H1 (cell line): ENCODE measurements at regions not wholly inside any gene's neighbourhood (a gene's known extent, or its start where the extent isn't known, plus 50 kb on each side); places are given as distances from the start of the nearest gene placed in this dataset.

Experiments
- CTCF ChIA-PET: fragments of 300-600 bp; sonication (Branson Sonifier 250); formaldehyde crosslinking; loops from one replicate; lab custom pipeline; 2021; ENCODE audit not compliant: partially characterized antibody; lab: Charles Lee
- POLR2A ChIA-PET: fragments of 300-600 bp; sonication (Branson Sonifier 250); formaldehyde crosslinking; loops from one replicate; lab custom pipeline; 2021; ENCODE audit warnings: inconsistent platforms; ENCODE audit not compliant: partially characterized antibody; lab: Charles Lee
- DNase-seq, 2 experiments: peaks; one replicate each; pipeline versions ENCODE4 v3.0.0 to v3.0.0-alpha.2; 2010 to 2022; ENCODE audit warnings: low spot score in 2 of 2, low read depth in 1 of 2, mixed read lengths in 1 of 2
- FAIRE-seq: peaks from 2 replicates; lab custom pipeline; 2011; peaks lifted over from hg19 to GRCh38; lab: Jason Lieb, UNC
- H2AFZ ChIP-seq: 2 replicates; pipeline ENCODE4 v1.8.1; 2012; ENCODE audit warnings: low read length, inconsistent platforms
- H2AK5ac ChIP-seq: 2 replicates; pipeline ENCODE4 v1.6.1; 2013; ENCODE audit warnings: low read depth, low read length
- H2BK120ac ChIP-seq: replicated peaks from 2 replicates; pipeline ENCODE3; 2013; ENCODE audit warnings: low read depth, low read length, inconsistent platforms
- H2BK12ac ChIP-seq: 2 replicates; pipeline ENCODE4 v1.6.1; 2013; ENCODE audit warnings: low read depth, low read length
- H2BK15ac ChIP-seq: 2 replicates; pipeline ENCODE4 v1.6.1; 2013; ENCODE audit warnings: low read length
- H2BK20ac ChIP-seq: 2 replicates; pipeline ENCODE4 v1.6.1; 2013; ENCODE audit warnings: low read length
- H2BK5ac ChIP-seq: 2 replicates; pipeline ENCODE4 v1.6.1; 2013; ENCODE audit warnings: low read depth, low read length
- H3K14ac ChIP-seq: 2 replicates; pipeline ENCODE4 v1.6.1; 2013; ENCODE audit warnings: inconsistent platforms; ENCODE audit not compliant: insufficient read length
- H3K18ac ChIP-seq: 2 replicates; pipeline ENCODE4 v1.6.1; 2013; ENCODE audit warnings: low read length; ENCODE audit errors: extremely low read depth
- H3K23ac ChIP-seq: 2 replicates; pipeline ENCODE4 v1.6.1; 2013; ENCODE audit warnings: inconsistent platforms; ENCODE audit not compliant: insufficient read length
- H3K23me2 ChIP-seq: 2 replicates; pipeline ENCODE4 v1.6.1; 2013; ENCODE audit warnings: low read depth, low read length
- H3K27ac ChIP-seq: 2 replicates; pipeline ENCODE4 v1.6.1; 2011; ENCODE audit warnings: low read depth, low read length, inconsistent platforms
- H3K27me3 ChIP-seq, 4 experiments: replicated peaks in 1 of 4; 1 replicate in 1 of 4; 2 replicates in 3 of 4; pipeline versions ENCODE4 v1.6.1 to v1.8.1; 2011 to 2013; ENCODE audit warnings: low read length in 3 of 4, mild to moderate bottlenecking in 3 of 4, inconsistent platforms in 2 of 4, mixed read lengths in 2 of 4, moderate library complexity in 1 of 4; ENCODE audit not compliant: control insufficient read depth in 3 of 4, insufficient read depth in 3 of 4; ENCODE audit errors: extremely low read depth in 1 of 4
- H3K36me3 ChIP-seq, 4 experiments: 2 replicates each; pipeline versions ENCODE4 v1.6.1 to v1.8.1; 2011 to 2013; ENCODE audit warnings: mild to moderate bottlenecking in 4 of 4, low read length in 3 of 4, moderate library complexity in 2 of 4, control low read depth in 1 of 4, inconsistent platforms in 1 of 4; ENCODE audit not compliant: insufficient read depth in 4 of 4, control insufficient read depth in 2 of 4
- H3K4ac ChIP-seq: replicated peaks from 2 replicates; pipeline ENCODE3; 2013; ENCODE audit warnings: low read length, low read depth, mixed read lengths, inconsistent platforms; ENCODE audit not compliant: insufficient read length
- H3K4me1 ChIP-seq, 4 experiments: replicated peaks in 1 of 4; 1 replicate in 1 of 4; 2 replicates in 3 of 4; pipeline versions ENCODE4 v1.6.1 to v1.8.1; 2011 to 2013; ENCODE audit warnings: low read length in 3 of 4, inconsistent platforms in 2 of 4, mixed read lengths in 1 of 4; ENCODE audit not compliant: insufficient read depth in 4 of 4, control insufficient read depth in 3 of 4
- H3K4me2 ChIP-seq, 2 experiments: 2 replicates each; pipeline versions ENCODE4 v1.6.1 to v1.8.1; 2011 to 2013; ENCODE audit warnings: low read depth in 2 of 2, low read length in 2 of 2, control low read depth in 1 of 2, inconsistent platforms in 1 of 2, mild to moderate bottlenecking in 1 of 2; ENCODE audit not compliant: insufficient read depth in 1 of 2
- H3K4me3 ChIP-seq, 4 experiments: fragments of 200-600, 300-600 bp in 1 of 4; sonication (generic), shearing (Covaris generic), sonication (Bioruptor Twin) in 1 of 4; 2 replicates each; pipeline versions ENCODE4 v1.5.1 to v1.8.1; 2011 to 2016; ENCODE audit warnings: low read length in 4 of 4, low read depth in 3 of 4, control low read depth in 2 of 4, inconsistent platforms in 2 of 4, mild to moderate bottlenecking in 2 of 4, mixed read lengths in 1 of 4, moderate library complexity in 1 of 4; ENCODE audit not compliant: insufficient read depth in 2 of 4; ENCODE audit errors: extremely low read depth in 1 of 4
- H3K56ac ChIP-seq: replicated peaks from 2 replicates; pipeline ENCODE3; 2013; ENCODE audit warnings: low read depth, mild to moderate bottlenecking, mixed read lengths, low read length, inconsistent platforms; ENCODE audit not compliant: insufficient read length
- H3K79me1 ChIP-seq: 2 replicates; pipeline ENCODE4 v1.6.1; 2013; ENCODE audit warnings: low read depth, low read length, control low read depth
- H3K79me2 ChIP-seq, 2 experiments: 2 replicates each; pipeline versions ENCODE4 v1.6.1 to v1.8.1; 2012 to 2013; ENCODE audit warnings: low read length in 2 of 2, mild to moderate bottlenecking in 2 of 2, inconsistent platforms in 1 of 2; ENCODE audit not compliant: insufficient read depth in 2 of 2, control insufficient read depth in 1 of 2
- H3K9ac ChIP-seq, 4 experiments: replicated peaks in 1 of 4; 1 replicate in 1 of 4; 2 replicates in 3 of 4; pipeline versions ENCODE4 v1.6.1 to v1.8.1; 2011 to 2013; ENCODE audit warnings: low read depth in 3 of 4, low read length in 3 of 4, control low read depth in 2 of 4, mild to moderate bottlenecking in 2 of 4, moderate library complexity in 2 of 4, inconsistent platforms in 1 of 4; ENCODE audit errors: extremely low read depth in 1 of 4
- H3K9me3 ChIP-seq, 2 experiments: 2 replicates each; pipeline versions ENCODE4 v1.6.1 to v1.8.1; 2012 to 2013; ENCODE audit warnings: mild to moderate bottlenecking in 2 of 2, moderate library complexity in 2 of 2, control low read depth in 1 of 2, inconsistent platforms in 1 of 2, low read depth in 1 of 2, low read length in 1 of 2, mixed read lengths in 1 of 2; ENCODE audit not compliant: insufficient read depth in 2 of 2
- H4K20me1 ChIP-seq, 2 experiments: replicated peaks in 1 of 2; 2 replicates each; pipeline versions ENCODE3 to v1.8.1; 2011 to 2013; ENCODE audit warnings: inconsistent platforms in 2 of 2, low read length in 2 of 2, mild to moderate bottlenecking in 1 of 2; ENCODE audit not compliant: insufficient read depth in 2 of 2, control insufficient read depth in 1 of 2
- H4K5ac ChIP-seq: 2 replicates; pipeline ENCODE4 v1.6.1; 2013; ENCODE audit warnings: low read length, low read depth, mixed read lengths, inconsistent platforms; ENCODE audit not compliant: insufficient read length
- H4K8ac ChIP-seq: 2 replicates; pipeline ENCODE4 v1.8.0; 2013; ENCODE audit warnings: mild to moderate bottlenecking, moderate library complexity, low read length, inconsistent platforms; ENCODE audit not compliant: insufficient read depth; ENCODE audit errors: extremely low read depth
- H4K91ac ChIP-seq: replicated peaks from 2 replicates; pipeline ENCODE3; 2013; ENCODE audit warnings: low read length, mixed read lengths, inconsistent platforms; ENCODE audit not compliant: insufficient read length
- CTBP2 ChIP-seq: IDR thresholded peaks from 2 replicates; pipeline ENCODE4 v1.7.0; 2011; ENCODE audit warnings: borderline replicate concordance, mild to moderate bottlenecking, moderate library complexity, mixed read lengths, low read length; ENCODE audit not compliant: insufficient read depth, insufficient read length
- EP300 ChIP-seq, 2 experiments: IDR thresholded peaks; 1 replicate in 1 of 2; 2 replicates in 1 of 2; pipeline ENCODE4 v1.6.1; 2011 to 2012; ENCODE audit warnings: low read depth in 2 of 2, low read length in 2 of 2, mild to moderate bottlenecking in 2 of 2, borderline replicate concordance in 1 of 2, inconsistent platforms in 1 of 2, moderate library complexity in 1 of 2
- KDM1A ChIP-seq: fragments of 200-600, 300-600 bp; sonication (generic); IDR thresholded peaks from 2 replicates; pipeline ENCODE4 v1.7.1; 2016; ENCODE audit warnings: mild to moderate bottlenecking, low read length, borderline replicate concordance
- MAFK ChIP-seq: IDR thresholded peaks from 2 replicates; pipeline ENCODE4 v1.6.1; 2012; ENCODE audit warnings: low read depth, mild to moderate bottlenecking, improper control_type of control experiment, low read length
- RAD21 ChIP-seq, 2 experiments: IDR thresholded peaks in 1 of 2; conservative IDR thresholded peaks in 1 of 2; 2 replicates each; pipeline ENCODE4 v1.6.1; 2011; ENCODE audit warnings: low read depth in 2 of 2, low read length in 2 of 2, improper control_type of control experiment in 1 of 2, inconsistent platforms in 1 of 2, mild to moderate bottlenecking in 1 of 2, moderate library complexity in 1 of 2
- RBBP5 ChIP-seq: IDR thresholded peaks from 2 replicates; pipeline ENCODE4 v1.7.1; 2012; ENCODE audit warnings: low read depth, mild to moderate bottlenecking, inconsistent platforms, low read length, moderate library complexity, borderline replicate concordance
- SP1 ChIP-seq: IDR thresholded peaks from 2 replicates; pipeline ENCODE4 v1.6.1; 2011; ENCODE audit warnings: low read depth, low read length
- TCF12 ChIP-seq: IDR thresholded peaks from 2 replicates; pipeline ENCODE4 v1.6.1; 2011; ENCODE audit warnings: low read depth, mild to moderate bottlenecking, low read length
- WGBS, 2 experiments: shearing (Covaris generic) in 1 of 2; methylation state at CpG; one replicate each; pipeline versions ENCODE4 v1.1.6 to v1.1.7; 2013 to 2015; ENCODE audit warnings: low lambda C conversion rate in 2 of 2, mixed read lengths in 2 of 2, inconsistent platforms in 1 of 2, low coverage in 1 of 2, missing lambda C conversion rate in 1 of 2; ENCODE audit not compliant: insufficient replicate concordance in 2 of 2, insufficient coverage in 1 of 2, insufficient read length in 1 of 2; ENCODE audit errors: extremely low coverage in 1 of 2, missing lambda C conversion rate in 1 of 2; 5-methylcytosine and 5-hydroxymethylcytosine counted together
- TF ChIP-seq, protein P1 (sequence below): IDR thresholded peaks from 2 replicates; pipeline ENCODE4 v1.6.1; 2012; ENCODE audit warnings: inconsistent platforms
- TF ChIP-seq, protein P2 (sequence below): IDR thresholded peaks from 2 replicates; pipeline ENCODE4 v1.6.1; 2012; ENCODE audit warnings: inconsistent platforms

DNA sequence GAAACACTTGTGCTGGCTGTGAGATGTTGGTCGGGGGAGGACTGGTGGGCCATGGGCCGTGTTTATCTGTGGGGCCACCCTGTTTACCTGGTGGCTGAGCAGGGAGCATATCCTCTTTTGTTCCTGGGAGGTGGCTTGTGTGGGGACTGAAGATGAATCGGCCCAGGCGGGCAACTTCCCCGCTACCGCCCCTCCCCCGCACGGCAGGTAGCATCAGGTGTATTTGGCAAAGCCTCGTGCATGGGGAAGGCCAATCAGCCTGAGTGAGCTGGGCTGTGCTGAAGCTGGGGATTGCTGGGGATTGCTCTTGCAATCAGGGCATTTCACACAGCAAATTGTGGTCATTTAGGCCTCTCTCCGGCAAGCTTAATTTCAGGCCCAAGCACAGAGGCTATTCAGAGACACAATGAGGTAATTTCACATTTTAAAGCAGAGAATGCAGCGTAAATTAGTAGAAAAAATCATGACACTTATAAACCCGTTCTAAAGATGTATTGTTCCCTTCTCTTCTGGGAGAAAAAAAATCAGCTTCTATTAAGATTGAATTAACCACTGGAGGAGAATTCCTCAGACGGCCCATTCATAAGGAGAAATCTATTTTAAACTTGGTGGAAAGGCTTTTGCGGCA is 197.7 kb upstream of the POU3F1 start:
- H3K4me3 ChIP-seq, result no peak overlapping the region
- FAIRE-seq (peak; percentile 79), DNase-seq (peak; percentile 17 to 77)
- H3K18ac ChIP-seq, result peak overlapping the region; percentile 28; the same call in 1 of the 2 replicates
- H3K14ac ChIP-seq, result no peak overlapping the region
- ChIA-PET CTCF (interaction anchor here (0.7 to 1.4 kb wide), 8 partner anchors 12 to 369 kb away, joined by 3 to 5 read pairs (median 3); no protein-coding TSS in a partner anchor), POLR2A (interaction anchor here (0.8 to 2.2 kb wide), 2 partner anchors 26 to 188 kb away, joined by 3 to 6 read pairs; no protein-coding TSS in a partner anchor)
- TF ChIP-seq CTBP2 (no peak), SP1 (peak; percentile 34; the same call in 1 of the 2 replicates), MAFK (no peak), RBBP5 (peak; percentile 55), KDM1A (0 out of 2 replicates have a peak, but pooled peaks have one; percentile 8), RAD21 (IDR thresholded peaks at IDR 0.05 in 1 of 2, conservative IDR thresholded peaks at IDR 0.05 in 1 of 2; ENCODE audit: low read depth in 2 of 2, low read length in 2 of 2) (peak in 1 of 2 experiments; percentile 25; a peak in 2 of 4 replicates), TCF12 (0 out of 2 replicates have a peak, but pooled peaks have one; percentile 11), EP300 (IDR thresholded peaks at IDR 0.05; ENCODE audit: borderline replicate concordance in 1 of 2, low read depth in 2 of 2, low read length in 2 of 2) (no peak)
- TF ChIP-seq, protein P1, sequence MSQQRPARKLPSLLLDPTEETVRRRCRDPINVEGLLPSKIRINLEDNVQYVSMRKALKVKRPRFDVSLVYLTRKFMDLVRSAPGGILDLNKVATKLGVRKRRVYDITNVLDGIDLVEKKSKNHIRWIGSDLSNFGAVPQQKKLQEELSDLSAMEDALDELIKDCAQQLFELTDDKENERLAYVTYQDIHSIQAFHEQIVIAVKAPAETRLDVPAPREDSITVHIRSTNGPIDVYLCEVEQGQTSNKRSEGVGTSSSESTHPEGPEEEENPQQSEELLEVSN, result peak; percentile 77
- TF ChIP-seq, protein P2, sequence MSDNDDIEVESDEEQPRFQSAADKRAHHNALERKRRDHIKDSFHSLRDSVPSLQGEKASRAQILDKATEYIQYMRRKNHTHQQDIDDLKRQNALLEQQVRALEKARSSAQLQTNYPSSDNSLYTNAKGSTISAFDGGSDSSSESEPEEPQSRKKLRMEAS, result peak; percentile 96
- H3K27ac ChIP-seq, result no peak overlapping the region
- no peaks in the 10 kb centered on the region for H3K79me2 ChIP-seq
- peaks cover 3 to 24% (median 16%) of the 10 kb centered on the region in 4 experiments for H3K4me1 ChIP-seq
- H2AFZ ChIP-seq, result 0 out of 2 replicates have a peak overlapping the region, but pooled peaks have one; percentile 24
- H3K4ac ChIP-seq, result no peak overlapping the region
- H3K9ac ChIP-seq, result peak overlapping the region in 1 of 4 experiments; percentile 14; a peak in 2 of 7 replicates
- H2BK120ac ChIP-seq, result peak overlapping the region; percentile 55
- H2BK5ac ChIP-seq, result peak overlapping the region; percentile 66; the same call in 1 of the 2 replicates
- H3K4me2 ChIP-seq, result peak overlapping the region; percentile 19; a peak in 2 of 4 replicates
- H4K20me1 ChIP-seq, result no peaks in the 10 kb centered on the region
- peak overlapping the region; percentile 91 for H2BK20ac ChIP-seq
- H3K23ac ChIP-seq, result no peak overlapping the region
- H3K23me2 ChIP-seq, result peaks cover 2% of the 10 kb centered on the region; the same call in 1 of the 2 replicates
- H3K9me3 ChIP-seq, result no peaks in the 10 kb centered on the region
- no peaks in the 10 kb centered on the region for H3K79me1 ChIP-seq
- H3K36me3 ChIP-seq, result no peaks in the 10 kb centered on the region
- H2AK5ac ChIP-seq, result 0 out of 2 replicates have a peak overlapping the region, but pooled peaks have one; percentile 30
- peak overlapping the region; percentile 87; the same call in 1 of the 2 replicates for H2BK12ac ChIP-seq
- 44% methylated on average over 14 of the region's 14 CpGs; no CpG with 5 or more reads in 1 of the 2 experiments for WGBS, 2 experiments
- peak overlapping the region; percentile 56 for H4K91ac ChIP-seq
- no peak overlapping the region for H4K8ac ChIP-seq
- no peak overlapping the region for H3K56ac ChIP-seq
- H3K27me3 ChIP-seq, result no peaks in the 10 kb centered on the region; a peak in 2 of 7 replicates
- H4K5ac ChIP-seq, result no peak overlapping the region
- H2BK15ac ChIP-seq, result no peak overlapping the region
